ENCODE measurements at regions not wholly inside any gene's neighbourhood (a gene's known extent, or its start where the extent isn't known, plus 50 kb on each side); places are given as distances from the start of the nearest gene placed in this dataset.

GRCh38 chr2:147025646-147026585 is 818.9 kb upstream of the ACVR2A start:
- TF ChIP-seq CTCF (conservative IDR thresholded peaks at IDR 0.05; ENCODE audit: low read depth, low read length) (no peak), EZH2 (IDR thresholded peaks at IDR 0.05; ENCODE audit: low read length, unreplicated experiment) (no peak)

Measured in PC-3 (cell line).